H9 (cell line): ENCODE measurements at regions not wholly inside any gene's neighbourhood (a gene's known extent, or its start where the extent isn't known, plus 50 kb on each side); places are given as distances from the start of the nearest gene placed in this dataset.

Experiments
- DNase-seq: peaks from one replicate; pipeline ENCODE4 v3.0.0-alpha.2; 2017
- H2AFZ ChIP-seq: one replicate; pipeline ENCODE4 v1.6.1; 2013; ENCODE audit warnings: mild to moderate bottlenecking, low read length, control low read depth, moderate library complexity
- H2AK5ac ChIP-seq: 2 replicates; pipeline ENCODE4 v1.6.1; 2013; ENCODE audit warnings: low read length, control low read depth, mixed read lengths; ENCODE audit not compliant: insufficient read length
- H2BK120ac ChIP-seq: one replicate; pipeline ENCODE4 v1.6.1; 2013; ENCODE audit warnings: low read depth, mild to moderate bottlenecking, low read length, control low read depth, inconsistent platforms; ENCODE audit not compliant: poor library complexity, severe bottlenecking
- H2BK12ac ChIP-seq: 2 replicates; pipeline ENCODE4 v1.6.1; 2013; ENCODE audit warnings: low read length, control low read depth, mixed read lengths, low read depth; ENCODE audit not compliant: insufficient read length
- H2BK15ac ChIP-seq: 2 replicates; pipeline ENCODE4 v1.6.1; 2013; ENCODE audit warnings: low read depth, low read length, control low read depth
- H2BK20ac ChIP-seq: one replicate; pipeline ENCODE4 v1.6.1; 2013; ENCODE audit warnings: low read depth, mild to moderate bottlenecking, low read length, control low read depth, inconsistent platforms; ENCODE audit not compliant: poor library complexity, severe bottlenecking
- H2BK5ac ChIP-seq: 2 replicates; pipeline ENCODE4 v1.6.1; 2013; ENCODE audit warnings: low read length, control low read depth, mixed read lengths; ENCODE audit not compliant: insufficient read length
- H3K14ac ChIP-seq: 2 replicates; pipeline ENCODE4 v1.6.1; 2013; ENCODE audit warnings: low read length, control low read depth; ENCODE audit not compliant: insufficient read depth
- H3K18ac ChIP-seq: 2 replicates; pipeline ENCODE4 v1.6.1; 2013; ENCODE audit warnings: low read depth, mild to moderate bottlenecking, mixed read lengths, low read length, control low read depth; ENCODE audit not compliant: insufficient read length
- H3K23ac ChIP-seq: 2 replicates; pipeline ENCODE4 v1.6.1; 2013; ENCODE audit warnings: low read length, control low read depth, mixed read lengths, low read depth; ENCODE audit not compliant: insufficient read length
- H3K23me2 ChIP-seq: 2 replicates; pipeline ENCODE4 v1.6.1; 2013; ENCODE audit warnings: low read depth, mild to moderate bottlenecking, mixed read lengths, low read length, control low read depth; ENCODE audit not compliant: insufficient read length, poor library complexity, severe bottlenecking
- H3K27ac ChIP-seq: 2 replicates; pipeline ENCODE4 v1.5.1; 2013; ENCODE audit warnings: low read length, control low read depth, mixed read lengths, low read depth; ENCODE audit not compliant: insufficient read length
- H3K27me3 ChIP-seq: 2 replicates; pipeline ENCODE4 v1.6.1; 2013; ENCODE audit warnings: low read length, control low read depth, inconsistent platforms; ENCODE audit not compliant: insufficient read depth
- H3K4ac ChIP-seq: 2 replicates; pipeline ENCODE4 v1.6.1; 2013; ENCODE audit warnings: low read depth, mild to moderate bottlenecking, control low read depth, inconsistent platforms, low read length, moderate library complexity
- H3K4me1 ChIP-seq: 2 replicates; pipeline ENCODE4 v1.6.1; 2013; ENCODE audit warnings: low read length, control low read depth, inconsistent platforms; ENCODE audit not compliant: insufficient read depth
- H3K4me2 ChIP-seq: 2 replicates; pipeline ENCODE4 v1.6.1; 2013; ENCODE audit warnings: low read length, control low read depth, mixed read lengths; ENCODE audit not compliant: insufficient read length, insufficient read depth
- H3K56ac ChIP-seq: 2 replicates; pipeline ENCODE4 v1.6.1; 2013; ENCODE audit warnings: low read depth, mild to moderate bottlenecking, mixed read lengths, low read length, control low read depth; ENCODE audit not compliant: insufficient read length
- H3K79me1 ChIP-seq: 2 replicates; pipeline ENCODE4 v1.6.1; 2013; ENCODE audit warnings: low read depth, mild to moderate bottlenecking, moderate library complexity, low read length, control low read depth, inconsistent platforms; ENCODE audit not compliant: insufficient read depth, poor library complexity, severe bottlenecking
- H3K79me2 ChIP-seq: 2 replicates; pipeline ENCODE4 v1.6.1; 2013; ENCODE audit warnings: low read length, control low read depth, inconsistent platforms; ENCODE audit not compliant: insufficient read depth
- H3K9ac ChIP-seq: 2 replicates; pipeline ENCODE4 v1.6.1; 2013; ENCODE audit warnings: low read length, control low read depth, mixed read lengths; ENCODE audit not compliant: insufficient read length; ENCODE audit errors: extremely low read depth
- H3K9me3 ChIP-seq: one replicate; pipeline ENCODE4 v1.6.1; 2013; ENCODE audit warnings: low read depth, low read length, inconsistent platforms; ENCODE audit not compliant: control insufficient read depth
- H3T11ph ChIP-seq: one replicate; pipeline ENCODE4 v1.6.1; 2013; ENCODE audit warnings: mild to moderate bottlenecking, low read length, control low read depth, inconsistent platforms
- H4K20me1 ChIP-seq: one replicate; pipeline ENCODE4 v1.6.1; 2013; ENCODE audit not compliant: control insufficient read depth, insufficient read length, insufficient read depth
- H4K5ac ChIP-seq: 2 replicates; pipeline ENCODE4 v1.6.1; 2013; ENCODE audit warnings: low read depth, mild to moderate bottlenecking, mixed read lengths, low read length, control low read depth; ENCODE audit not compliant: insufficient read length
- H4K8ac ChIP-seq: replicated peaks from 2 replicates; pipeline ENCODE4 v1.6.1; 2013; ENCODE audit warnings: low read length, control low read depth, mixed read lengths, low read depth; ENCODE audit not compliant: insufficient read length
- H4K91ac ChIP-seq: 2 replicates; pipeline ENCODE4 v1.6.1; 2013; ENCODE audit warnings: low read depth, mild to moderate bottlenecking, moderate library complexity, mixed read lengths, low read length, control low read depth; ENCODE audit not compliant: insufficient read length
- H3K27ac Mint-ChIP-seq, 3 experiments: 2 replicates in 2 of 3; 3 replicates in 1 of 3; pipeline ENCODE4 v1.8.0; 2020 to 2021; ENCODE audit warnings: mixed read lengths in 3 of 3, mild to moderate bottlenecking in 1 of 3, moderate library complexity in 1 of 3
- H3K27me3 Mint-ChIP-seq: 2 replicates; pipeline ENCODE4 v1.8.0; 2021; ENCODE audit warnings: low read depth, mild to moderate bottlenecking, moderate library complexity, mixed read lengths
- H3K36me3 Mint-ChIP-seq, 3 experiments: 2 replicates in 2 of 3; 3 replicates in 1 of 3; pipeline ENCODE4 v1.8.0; 2020 to 2021; ENCODE audit warnings: low read depth in 3 of 3, mixed read lengths in 3 of 3; ENCODE audit not compliant: insufficient read depth in 1 of 3
- H3K4me1 Mint-ChIP-seq, 2 experiments: 2 replicates each; pipeline ENCODE4 v1.8.0; 2020; ENCODE audit warnings: mixed read lengths in 2 of 2
- H3K4me3 Mint-ChIP-seq, 2 experiments: 2 replicates in 1 of 2; 3 replicates in 1 of 2; pipeline ENCODE4 v1.8.0; 2020 to 2021; ENCODE audit warnings: mild to moderate bottlenecking in 2 of 2, mixed read lengths in 2 of 2, moderate library complexity in 1 of 2
- H3K9me3 Mint-ChIP-seq, 2 experiments: 2 replicates in 1 of 2; 3 replicates in 1 of 2; pipeline ENCODE4 v1.8.0; 2020; ENCODE audit warnings: mild to moderate bottlenecking in 2 of 2, mixed read lengths in 2 of 2, moderate library complexity in 1 of 2
- WGBS: extraction: QIAGEN DNeasy Blood & Tissue Kit; methylation state at CpG from one replicate; pipeline ENCODE4 v1.1.7; 2013; ENCODE audit warnings: missing lambda C conversion rate, low lambda C conversion rate, mixed read lengths; ENCODE audit not compliant: insufficient read length; ENCODE audit errors: extremely low coverage; 5-methylcytosine and 5-hydroxymethylcytosine counted together
- TF ChIP-seq, protein P1 (sequence below): fragments of 200-600 bp; sonication (generic); conservative IDR thresholded peaks from 3 replicates; pipeline ENCODE4 v1.8.0; 2021; ENCODE audit warnings: antibody characterized with exemption, mild to moderate bottlenecking

GRCh38 chr15:95737060-95737459, 593.4 kb upstream of the NR2F2 start:
- Histone ChIP-seq H3K9me3 (no peaks in the 10 kb centered on the region), H2BK5ac (no peak overlapping the region), H3K4me2 (no peak overlapping the region), H4K91ac (no peak overlapping the region), H2BK12ac (no peak overlapping the region), H4K5ac (no peak overlapping the region), H4K8ac (no peak overlapping the region), H2BK20ac (no peak overlapping the region), H3K23ac (no peak overlapping the region), H4K20me1 (no peaks in the 10 kb centered on the region), H3K79me2 (no peaks in the 10 kb centered on the region), H2BK120ac (no peak overlapping the region), H3K18ac (no peak overlapping the region), H3K4me1 (0 out of 2 replicates have a peak, but pooled peaks cover 2% of the 10 kb centered on the region), H3K4ac (no peak overlapping the region), H3T11ph (no peak overlapping the region), H3K79me1 (no peaks in the 10 kb centered on the region), H2AFZ (no peak overlapping the region), H3K27ac (no peak overlapping the region), H3K9ac (no peak overlapping the region), H3K27me3 (no peaks in the 10 kb centered on the region), H3K56ac (no peak overlapping the region), H2BK15ac (no peak overlapping the region), H3K14ac (no peak overlapping the region), H2AK5ac (no peak overlapping the region), H3K23me2 (no peaks in the 10 kb centered on the region)
- Mint-ChIP-seq H3K4me3 (no peak overlapping the region), H3K4me1 (no peaks in the 10 kb centered on the region; a peak in 1 of 4 replicates), H3K27me3 (no peaks in the 10 kb centered on the region), H3K27ac (no peak overlapping the region), H3K9me3 (0 out of 5 replicates have a peak, but pooled peaks cover 0 to 2% of the 10 kb centered on the region in 2 experiments), H3K36me3 (no peaks in the 10 kb centered on the region)
- TF ChIP-seq, protein P1, sequence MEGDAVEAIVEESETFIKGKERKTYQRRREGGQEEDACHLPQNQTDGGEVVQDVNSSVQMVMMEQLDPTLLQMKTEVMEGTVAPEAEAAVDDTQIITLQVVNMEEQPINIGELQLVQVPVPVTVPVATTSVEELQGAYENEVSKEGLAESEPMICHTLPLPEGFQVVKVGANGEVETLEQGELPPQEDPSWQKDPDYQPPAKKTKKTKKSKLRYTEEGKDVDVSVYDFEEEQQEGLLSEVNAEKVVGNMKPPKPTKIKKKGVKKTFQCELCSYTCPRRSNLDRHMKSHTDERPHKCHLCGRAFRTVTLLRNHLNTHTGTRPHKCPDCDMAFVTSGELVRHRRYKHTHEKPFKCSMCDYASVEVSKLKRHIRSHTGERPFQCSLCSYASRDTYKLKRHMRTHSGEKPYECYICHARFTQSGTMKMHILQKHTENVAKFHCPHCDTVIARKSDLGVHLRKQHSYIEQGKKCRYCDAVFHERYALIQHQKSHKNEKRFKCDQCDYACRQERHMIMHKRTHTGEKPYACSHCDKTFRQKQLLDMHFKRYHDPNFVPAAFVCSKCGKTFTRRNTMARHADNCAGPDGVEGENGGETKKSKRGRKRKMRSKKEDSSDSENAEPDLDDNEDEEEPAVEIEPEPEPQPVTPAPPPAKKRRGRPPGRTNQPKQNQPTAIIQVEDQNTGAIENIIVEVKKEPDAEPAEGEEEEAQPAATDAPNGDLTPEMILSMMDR = no peak
- WGBS = no CpG with 5 or more reads among the region's 3 CpGs
- DNase-seq = no peak
